ENCODE measurements at regions not wholly inside any gene's neighbourhood (a gene's known extent, or its start where the extent isn't known, plus 50 kb on each side); places are given as distances from the start of the nearest gene placed in this dataset.

GRCh38 chr1:232153652-232154051 is 476.3 kb downstream of the SIPA1L2 start:
- TF ChIP-seq CTCF (IDR thresholded peaks at IDR 0.05) (no peak), POLR2A (IDR thresholded peaks at IDR 0.05) (no peak)

Data from Peyer's patch (tissue), 4 donors.